ENCODE measurements at regions not wholly inside any gene's neighbourhood (a gene's known extent, or its start where the extent isn't known, plus 50 kb on each side); places are given as distances from the start of the nearest gene placed in this dataset.

- no peak for DNase-seq (ENCODE audit: low read depth in 3 of 3, low spot score in 1 of 3)
Observed at GRCh38 chr20:24277196-24277595, 192.2 kb upstream of the SYNDIG1 start.

DNA sequence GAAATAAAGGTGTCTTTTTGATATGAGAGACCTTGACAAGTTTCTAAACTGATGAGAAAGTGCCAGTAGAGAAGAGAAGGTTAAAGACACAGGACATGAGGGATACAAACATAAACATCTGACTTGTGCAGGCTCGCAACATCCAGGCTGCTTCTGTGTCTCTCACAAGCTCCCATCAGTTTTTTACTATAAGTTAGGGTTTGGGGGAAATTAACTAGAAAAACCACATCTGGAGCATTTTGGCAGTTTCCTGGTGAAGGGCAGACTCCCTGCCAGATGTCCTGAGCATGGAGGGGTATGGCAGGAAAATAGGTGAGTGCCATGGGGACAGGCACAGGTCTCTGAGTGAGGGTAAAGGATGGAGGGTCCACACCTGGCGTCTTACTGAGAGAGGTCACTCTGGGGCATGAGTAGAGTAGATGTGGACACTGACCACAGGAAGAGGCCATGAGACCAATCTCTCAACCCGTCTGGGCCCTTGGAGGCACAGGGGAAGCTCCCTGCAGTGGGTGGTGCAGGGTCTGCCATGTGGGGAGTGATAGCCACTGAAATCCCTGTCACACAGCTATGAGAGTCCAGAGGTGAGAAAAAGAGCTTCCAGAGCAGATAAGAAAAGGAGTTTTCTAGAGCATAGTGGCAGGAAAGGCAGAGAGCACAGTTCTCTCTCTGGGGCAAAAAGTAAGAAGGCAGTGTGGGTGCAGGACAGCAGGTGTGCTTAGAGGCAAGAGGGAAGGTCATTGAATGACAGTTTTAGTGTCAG lies 193.3 kb upstream of the SYNDIG1 start:
- no peak for DNase-seq (ENCODE audit: low read depth in 3 of 3, low spot score in 1 of 3)

DNA sequence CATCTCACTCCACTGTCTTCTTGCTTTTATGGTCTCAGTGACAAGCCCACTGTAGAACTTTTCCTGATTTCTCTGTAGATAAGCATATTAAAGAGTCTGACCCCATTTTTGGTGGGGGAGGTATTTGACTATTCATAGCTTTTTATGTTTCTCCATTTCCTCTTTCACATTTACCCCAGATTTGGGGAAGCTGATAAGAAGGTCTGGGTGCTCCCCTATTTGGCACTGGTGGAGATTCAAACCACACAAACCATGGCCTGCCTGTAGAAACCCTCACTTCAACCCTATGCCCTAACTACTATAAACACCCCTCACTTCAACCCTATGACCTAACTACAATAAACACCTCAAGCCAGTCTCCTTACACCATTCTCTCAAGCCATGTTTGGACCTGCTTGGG lies 196.2 kb upstream of the SYNDIG1 start:
- DNase-seq (ENCODE audit: low read depth in 3 of 3, low spot score in 1 of 3): no peak

GRCh38 chr20:24261351-24261750 lies 208.1 kb upstream of the SYNDIG1 start:
- DNase-seq (ENCODE audit: low read depth in 3 of 3, low spot score in 1 of 3): no peak

GRCh38 chr20:24257171-24257570 lies 212.3 kb upstream of the SYNDIG1 start:
- DNase-seq (ENCODE audit: low read depth in 3 of 3, low spot score in 1 of 3): no peak

DNA sequence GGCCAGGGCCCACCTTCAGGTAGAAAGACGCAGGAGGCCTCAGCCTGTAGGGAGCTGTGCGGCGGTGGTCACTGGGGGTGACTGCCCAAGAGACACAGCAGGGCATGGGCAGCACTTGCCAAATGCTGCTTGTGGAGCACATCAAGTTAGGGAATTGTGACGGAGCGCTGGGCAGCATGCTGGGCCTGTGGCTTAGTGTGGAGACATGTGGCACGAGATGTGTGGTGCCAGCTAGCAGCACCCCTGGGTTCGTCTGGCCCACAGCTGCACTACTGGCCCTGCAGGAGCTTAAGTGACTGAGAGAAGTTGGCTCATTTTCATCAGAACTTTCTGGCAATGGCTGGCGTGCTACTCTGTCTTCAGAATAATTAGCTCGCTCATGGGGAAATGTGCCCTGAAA lies 213.1 kb upstream of the SYNDIG1 start:
- DNase-seq (ENCODE audit: low read depth in 3 of 3, low spot score in 1 of 3): no peak

- no peak for DNase-seq (ENCODE audit: low read depth in 3 of 3, low spot score in 1 of 3)
Observed at GRCh38 chr20:24254480-24254879, 214.9 kb upstream of the SYNDIG1 start.

GRCh38 chr20:24253321-24253720 lies 216.1 kb upstream of the SYNDIG1 start:
- DNase-seq (ENCODE audit: low read depth in 3 of 3, low spot score in 1 of 3): no peak

- no peak for DNase-seq (ENCODE audit: low read depth in 3 of 3, low spot score in 1 of 3)
Observed at GRCh38 chr20:24245094-24245493, 224.3 kb upstream of the SYNDIG1 start.

GRCh38 chr20:24242763-24243162 lies 226.7 kb upstream of the SYNDIG1 start:
- no peak for DNase-seq (ENCODE audit: low read depth in 3 of 3, low spot score in 1 of 3)

GRCh38 chr20:24241466-24241865 lies 228.0 kb upstream of the SYNDIG1 start:
- no peak for DNase-seq (ENCODE audit: low read depth in 3 of 3, low spot score in 1 of 3)

DNA sequence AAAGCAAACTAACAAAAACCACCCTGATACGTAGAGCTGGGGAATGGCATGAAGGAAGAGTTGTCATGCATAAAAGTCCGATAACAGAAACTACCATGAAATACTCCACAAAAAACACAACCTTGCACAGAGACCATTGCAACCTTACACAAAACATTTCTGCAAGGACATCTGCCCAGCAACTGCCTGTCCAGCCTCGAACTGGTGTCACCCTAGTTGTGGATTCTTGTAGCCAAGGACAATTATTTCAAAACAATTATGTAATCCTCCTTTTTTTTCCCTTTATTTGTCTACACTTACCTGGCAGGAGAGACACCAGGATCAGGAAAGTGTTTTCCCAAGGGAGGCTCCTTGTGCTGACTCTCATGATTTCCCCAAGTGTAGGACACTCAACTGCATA lies 232.5 kb upstream of the SYNDIG1 start:
- no peak for DNase-seq (ENCODE audit: low read depth in 3 of 3, low spot score in 1 of 3)

DNA sequence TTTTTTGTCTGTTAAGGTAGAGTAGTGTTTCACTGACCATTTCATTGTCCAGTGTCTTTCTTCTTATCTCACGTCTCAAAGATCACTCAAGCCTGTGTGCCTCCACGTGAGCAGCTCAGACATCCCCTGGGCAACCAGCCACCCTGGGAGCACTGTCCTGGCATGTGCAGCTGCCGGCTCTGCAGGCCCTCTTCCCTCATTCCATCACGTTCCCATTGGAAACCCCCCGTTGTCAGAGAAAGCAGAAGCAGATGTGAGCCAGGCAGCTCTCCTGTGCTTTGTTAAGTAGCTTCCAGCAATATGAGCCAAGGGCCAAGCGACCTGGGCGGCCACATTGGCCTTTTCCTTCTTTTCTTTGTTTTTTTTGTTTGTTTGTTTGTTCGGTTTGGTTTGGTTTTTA lies 233.2 kb upstream of the SYNDIG1 start:
- no peak for DNase-seq (ENCODE audit: low read depth in 3 of 3, low spot score in 1 of 3)

- DNase-seq (ENCODE audit: low read depth in 3 of 3, low spot score in 1 of 3): no peak
Observed at GRCh38 chr20:24235296-24236175, 233.9 kb upstream of the SYNDIG1 start.

- DNase-seq (ENCODE audit: low read depth in 3 of 3, low spot score in 1 of 3): no peak
Observed at GRCh38 chr20:24227600-24227999, 239.0 kb upstream of the GGTLC1 start.

DNA sequence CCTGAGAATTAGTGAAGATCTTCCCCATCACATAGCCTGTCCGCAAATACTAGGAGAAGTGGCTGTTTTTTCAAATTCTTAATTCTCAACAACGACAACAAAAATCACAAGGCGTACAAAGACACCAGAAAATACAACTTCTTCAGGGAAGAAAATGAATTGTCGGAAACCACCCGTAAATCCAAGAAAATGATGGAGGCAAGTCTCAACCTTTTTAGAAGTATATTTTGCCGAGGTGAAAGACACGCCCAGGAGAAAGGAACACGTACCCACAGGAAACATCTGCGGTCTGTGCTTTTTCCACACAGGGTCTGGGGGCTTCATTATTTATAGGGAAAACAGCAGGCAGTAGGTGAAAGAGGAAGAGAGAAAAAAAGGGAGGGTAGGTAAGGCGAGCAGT lies 223.9 kb upstream of the GGTLC1 start:
- DNase-seq (ENCODE audit: low read depth in 3 of 3, low spot score in 1 of 3): no peak

GRCh38 chr20:24211972-24212371 lies 223.4 kb upstream of the GGTLC1 start:
- DNase-seq (ENCODE audit: low read depth in 3 of 3, low spot score in 1 of 3): no peak

- DNase-seq (ENCODE audit: low read depth in 3 of 3, low spot score in 1 of 3): no peak
Observed at GRCh38 chr20:24210356-24210755, 221.8 kb upstream of the GGTLC1 start.

GRCh38 chr20:24208652-24209051 lies 220.1 kb upstream of the GGTLC1 start:
- DNase-seq (ENCODE audit: low read depth in 3 of 3, low spot score in 1 of 3): no peak

- DNase-seq (ENCODE audit: low read depth in 3 of 3, low spot score in 1 of 3): no peak
Observed at GRCh38 chr20:24207803-24208300, 219.3 kb upstream of the GGTLC1 start.

DNA sequence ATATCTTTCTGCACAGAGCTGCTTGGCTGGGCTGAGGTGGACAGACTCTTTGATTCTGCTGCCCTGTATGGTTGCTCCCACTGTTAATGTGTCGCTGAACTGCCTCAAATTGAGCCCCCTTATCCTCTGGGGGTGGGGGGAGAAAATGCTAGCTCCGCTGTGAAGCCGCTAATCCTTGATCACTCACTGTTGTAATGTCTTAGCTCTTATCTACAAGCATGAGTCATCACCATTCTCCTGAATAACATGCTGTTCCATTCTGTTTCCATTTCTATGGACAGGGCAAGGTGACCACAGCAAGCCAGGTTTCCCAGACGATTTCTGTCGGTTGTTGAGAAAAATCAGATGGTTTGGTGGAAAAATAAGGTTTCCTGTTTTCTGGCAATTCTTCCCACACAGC lies 218.4 kb upstream of the GGTLC1 start:
- no peak for DNase-seq (ENCODE audit: low read depth in 3 of 3, low spot score in 1 of 3)

GRCh38 chr20:24203526-24204183 lies 215.1 kb upstream of the GGTLC1 start:
- no peak for DNase-seq (ENCODE audit: low read depth in 3 of 3, low spot score in 1 of 3)
